Heart left ventricle (tissue), 16 donors: ENCODE measurements at regions not wholly inside any gene's neighbourhood (a gene's known extent, or its start where the extent isn't known, plus 50 kb on each side); places are given as distances from the start of the nearest gene placed in this dataset.

Experiments
- ATAC-seq, 4 donors: fragments of 200-7000 bp; cut with Tn5 transposase; one replicate each; pipeline ENCODE4 v1.9.1; 2020 to 2022; ENCODE audit warnings: moderate library complexity in 4 of 4, mild to moderate bottlenecking in 3 of 4, moderate number of reproducible peaks in 1 of 4
- DNase-seq, 5 donors: peaks; one replicate each; pipeline ENCODE4 v3.0.0-alpha.2; 2020
- H3K27ac ChIP-seq, 12 donors: fragments of 200-600 bp; sonication (generic) in 4 of 12; one replicate each; pipeline versions ENCODE4 v1.5.0 to v1.8.0; 2016 to 2022; ENCODE audit warnings: mild to moderate bottlenecking in 2 of 12
- H3K27me3 ChIP-seq, 9 donors: fragments of 200-600 bp; sonication (generic) in 2 of 9; one replicate each; pipeline versions ENCODE4 v1.5.1 to v1.8.0; 2016 to 2022; ENCODE audit warnings: mild to moderate bottlenecking in 3 of 9
- H3K36me3 ChIP-seq, 9 donors: fragments of 200-600 bp; sonication (generic) in 2 of 9; one replicate each; pipeline versions ENCODE4 v1.5.0 to v1.8.0; 2018 to 2022; ENCODE audit warnings: mild to moderate bottlenecking in 2 of 9
- H3K4me1 ChIP-seq, 12 donors: fragments of 200-600 bp; sonication (generic) in 4 of 12; one replicate each; pipeline versions ENCODE4 v1.5.0 to v1.8.0; 2016 to 2022; ENCODE audit warnings: mild to moderate bottlenecking in 3 of 12
- H3K4me3 ChIP-seq, 12 donors: fragments of 200-600 bp; sonication (generic) in 4 of 12; one replicate each; pipeline versions ENCODE4 v1.5.0 to v1.8.0; 2017 to 2022; ENCODE audit warnings: mild to moderate bottlenecking in 9 of 12, moderate library complexity in 4 of 12
- H3K9me3 ChIP-seq, 12 donors: fragments of 200-600 bp; sonication (generic) in 4 of 12; one replicate each; pipeline versions ENCODE4 v1.5.0 to v1.8.0; 2016 to 2022; ENCODE audit warnings: mild to moderate bottlenecking in 1 of 12
- CTCF ChIP-seq, 12 donors: fragments of 200-600 bp; sonication (generic) in 4 of 12; IDR thresholded peaks; one replicate each; pipeline versions ENCODE4 v1.5.0 to v1.8.0; 2018 to 2022; ENCODE audit warnings: antibody characterized with exemption in 12 of 12, mild to moderate bottlenecking in 5 of 12
- POLR2A ChIP-seq, 2 donors: fragments of 450-650 bp; IDR thresholded peaks; one replicate each; pipeline ENCODE4 v1.6.1; 2017; ENCODE audit warnings: antibody characterized with exemption in 2 of 2, mild to moderate bottlenecking in 2 of 2, moderate library complexity in 2 of 2
- WGBS, 4 donors: extraction: QIAGEN DNeasy Blood & Tissue Kit in 2 of 4; methylation state at CpG; one replicate each; pipeline versions ENCODE4 v1.1.5 to v1.1.7; 2013 to 2018; 5-methylcytosine and 5-hydroxymethylcytosine counted together
- intact Hi-C, 10 donors: fragments of 100-400 bp; cut with DNase I; formaldehyde crosslinking; loops; one replicate each; pipeline versions ENCODE4 v1.11.1 to v1.14.2; 2022
- donor health status: ischemic (EF 13 %, LVEDD 7.1; RV severe dilation, severe dysfunction).
- donor health status: healthy with polysubstance abuse.
- donor health status: DM: no; HTN: yes; CAD: no.
- donor health status: DM: no; HTN: no; CAD: no.
- donor health status: ischemic (EF 25% LVEDD 6.9; RV normal size, moderate dysfunction).
- donor health status: ischemic (EF 25% LVEDD 5.7; RV mildly dilated, moderate dysfunction).
- donor health status: healthy.
- donor health status: DM: yes; HTN: yes; CAD: no.
- donor health status: ischemic (EF 35%, LVEDD 5.7; RV mildly dilated, moderate dysfunction).
- donor health status: nonischemic (EF 11% LVEDD 7.7; RV severe dilation, severe dysfunction).
- donor health status: DM: yes; HTN: yes; CAD: no.
- donor health status: PGD.
- donor health status: ischemic (EF 29% LVEDD 5.4; RV normal size, mild dysfunction).
- donor health status: nonischemic (EF 23%, LVEDD 6.1; RV moderate dilation, normal function).

- DNase-seq = no peak
- Histone ChIP-seq H3K27me3 (no peaks in the 10 kb centered on the region), H3K36me3 (no peaks in the 10 kb centered on the region), H3K27ac (no peak overlapping the region), H3K4me1 (no peaks in the 10 kb centered on the region), H3K4me3 (no peak overlapping the region), H3K9me3 (no peaks in the 10 kb centered on the region)
- no peak for ATAC-seq
- intact Hi-C loops = no loop called here
- WGBS, 4 donors = 87 to 98% (median 91%) methylated on average over 1 of the region's 1 CpG
- TF ChIP-seq CTCF (IDR thresholded peaks at IDR 0.05) = no peak
- no peak for TF ChIP-seq POLR2A (IDR thresholded peaks at IDR 0.05)
Measured at GRCh38 chr18:73261923-73262322, 394.1 kb upstream of the NETO1 start.

GRCh38 chr18:73261243-73261642, 393.5 kb upstream of the NETO1 start:
- 82 to 88% (median 85%) methylated on average over 4 of the region's 4 CpGs for WGBS, 4 donors
- Histone ChIP-seq H3K27me3 (no peaks in the 10 kb centered on the region), H3K36me3 (no peaks in the 10 kb centered on the region), H3K4me1 (no peaks in the 10 kb centered on the region), H3K9me3 (no peaks in the 10 kb centered on the region), H3K27ac (no peak overlapping the region), H3K4me3 (no peak overlapping the region)
- ATAC-seq = no peak
- no peak for TF ChIP-seq POLR2A (IDR thresholded peaks at IDR 0.05)
- no peak for TF ChIP-seq CTCF (IDR thresholded peaks at IDR 0.05)
- DNase-seq = no peak
- intact Hi-C loops = no loop called here

DNA sequence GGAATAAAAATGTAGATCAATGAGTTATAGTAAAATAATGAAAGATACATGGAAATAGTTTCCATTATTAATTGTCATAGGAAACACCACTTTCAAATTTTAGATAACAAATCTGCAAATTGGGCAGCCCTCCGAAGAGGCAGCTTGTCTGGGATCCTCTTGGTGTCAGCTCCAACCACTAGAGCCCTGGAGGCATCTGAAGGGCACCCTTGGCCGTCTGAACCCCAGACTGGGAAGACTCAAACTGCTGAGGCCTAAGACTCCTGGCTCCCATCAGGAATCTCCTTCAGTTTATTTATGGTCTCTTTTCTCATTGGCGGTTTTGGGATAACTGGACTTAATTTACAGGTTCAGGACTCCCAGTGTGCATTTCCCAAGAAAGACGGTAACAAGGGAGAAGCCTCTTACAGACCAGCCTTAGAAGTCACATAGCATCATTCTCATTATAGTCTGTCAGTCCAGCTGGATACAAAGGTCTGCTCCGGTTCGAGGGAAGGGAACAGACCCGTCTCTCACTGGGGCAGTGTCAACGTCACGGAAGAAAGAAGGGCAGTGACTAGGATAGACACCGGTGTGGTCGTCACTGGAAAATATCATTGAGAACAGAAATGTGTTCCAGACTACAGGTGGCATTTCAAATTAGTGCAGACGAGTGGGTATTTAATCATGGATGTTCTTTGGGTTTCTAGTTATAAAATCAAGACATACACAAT, 390.7 kb upstream of the NETO1 start:
- Histone ChIP-seq H3K4me1 (no peaks in the 10 kb centered on the region), H3K27me3 (no peaks in the 10 kb centered on the region), H3K4me3 (no peak overlapping the region), H3K36me3 (no peaks in the 10 kb centered on the region), H3K27ac (no peak overlapping the region), H3K9me3 (no peaks in the 10 kb centered on the region)
- intact Hi-C loops = no loop called here
- no peak for ATAC-seq
- 86 to 89% (median 87%) methylated on average over 12 of the region's 12 CpGs for WGBS, 4 donors
- TF ChIP-seq POLR2A (IDR thresholded peaks at IDR 0.05) (no peak), CTCF (IDR thresholded peaks at IDR 0.05) (no peak)
- no peak for DNase-seq

DNA sequence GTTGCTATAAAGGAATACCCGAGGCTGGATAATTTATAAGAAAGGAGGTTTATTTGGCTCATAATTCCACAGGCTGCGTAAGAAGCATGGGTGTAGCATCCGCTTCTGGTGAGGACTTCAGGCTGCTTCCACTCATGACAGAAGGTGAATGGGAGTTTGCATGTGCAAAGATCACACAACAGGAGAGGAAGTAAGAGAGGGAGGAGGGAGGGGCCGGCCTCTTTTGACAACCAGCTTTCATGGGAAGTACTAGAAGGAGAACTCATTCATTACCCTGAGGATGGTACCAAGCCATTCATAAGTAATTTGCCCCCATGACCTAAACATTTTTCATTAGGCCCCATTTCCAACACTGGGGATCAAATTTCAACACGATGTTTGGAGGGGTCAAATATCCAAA, 386.8 kb upstream of the NETO1 start:
- ATAC-seq = no peak
- intact Hi-C loops = loop anchor here in 1 of 10 donors (5.0 kb wide), 1 partner anchor 48 kb away; no protein-coding TSS in a partner anchor
- Histone ChIP-seq H3K4me3 (no peak overlapping the region), H3K36me3 (no peaks in the 10 kb centered on the region), H3K27ac (no peak overlapping the region), H3K27me3 (no peaks in the 10 kb centered on the region), H3K4me1 (no peaks in the 10 kb centered on the region), H3K9me3 (no peaks in the 10 kb centered on the region)
- TF ChIP-seq CTCF (IDR thresholded peaks at IDR 0.05) (no peak), POLR2A (IDR thresholded peaks at IDR 0.05) (no peak)
- 84 to 90% (median 85%) methylated on average over 5 of the region's 5 CpGs for WGBS, 4 donors
- DNase-seq = no peak
